PC-3 (cell line): ENCODE measurements at regions not wholly inside any gene's neighbourhood (a gene's known extent, or its start where the extent isn't known, plus 50 kb on each side); places are given as distances from the start of the nearest gene placed in this dataset.

Source experiments
- EZH2 ChIP-seq: fragments of 300-600 bp; sonication (generic); IDR thresholded peaks from one replicate; pipeline ENCODE4 v1.6.1; 2017; ENCODE audit warnings: antibody characterized with exemption, mild to moderate bottlenecking, low read length; ENCODE audit not compliant: unreplicated experiment
- EZH2phosphoT487 ChIP-seq: fragments of 300-600 bp; sonication (generic); IDR thresholded peaks from 2 replicates; pipeline ENCODE4 v1.6.1; 2018; ENCODE audit warnings: mild to moderate bottlenecking, antibody characterized with exemption, low read length, borderline replicate concordance
- TF ChIP-seq, protein P1 (sequence below): fragments of 300-600 bp; sonication (generic); conservative IDR thresholded peaks from 2 replicates; pipeline ENCODE4 v1.5.1; 2017; ENCODE audit warnings: antibody characterized with exemption, low read depth, mild to moderate bottlenecking, low read length

DNA sequence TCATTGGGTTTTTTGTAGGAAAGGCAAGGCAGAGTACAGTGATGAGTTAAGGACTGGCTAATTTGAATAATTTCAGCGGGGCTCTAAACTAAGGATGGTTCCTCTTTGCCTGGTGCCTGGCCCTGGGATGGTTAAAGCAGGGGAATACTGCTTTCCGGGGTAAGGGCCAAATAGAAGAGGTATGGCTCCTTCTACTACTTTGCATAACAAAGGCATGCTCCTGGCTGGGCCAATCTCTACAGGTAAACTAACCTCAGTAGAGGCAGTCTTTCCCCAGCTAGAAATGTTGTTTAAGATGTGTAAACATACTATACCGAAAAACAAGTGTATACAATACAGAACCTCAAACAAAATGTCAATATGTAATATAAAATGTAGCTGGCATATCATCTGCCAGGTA, 1239.0 kb downstream of the SLC16A7 start:
- TF ChIP-seq, protein P1, sequence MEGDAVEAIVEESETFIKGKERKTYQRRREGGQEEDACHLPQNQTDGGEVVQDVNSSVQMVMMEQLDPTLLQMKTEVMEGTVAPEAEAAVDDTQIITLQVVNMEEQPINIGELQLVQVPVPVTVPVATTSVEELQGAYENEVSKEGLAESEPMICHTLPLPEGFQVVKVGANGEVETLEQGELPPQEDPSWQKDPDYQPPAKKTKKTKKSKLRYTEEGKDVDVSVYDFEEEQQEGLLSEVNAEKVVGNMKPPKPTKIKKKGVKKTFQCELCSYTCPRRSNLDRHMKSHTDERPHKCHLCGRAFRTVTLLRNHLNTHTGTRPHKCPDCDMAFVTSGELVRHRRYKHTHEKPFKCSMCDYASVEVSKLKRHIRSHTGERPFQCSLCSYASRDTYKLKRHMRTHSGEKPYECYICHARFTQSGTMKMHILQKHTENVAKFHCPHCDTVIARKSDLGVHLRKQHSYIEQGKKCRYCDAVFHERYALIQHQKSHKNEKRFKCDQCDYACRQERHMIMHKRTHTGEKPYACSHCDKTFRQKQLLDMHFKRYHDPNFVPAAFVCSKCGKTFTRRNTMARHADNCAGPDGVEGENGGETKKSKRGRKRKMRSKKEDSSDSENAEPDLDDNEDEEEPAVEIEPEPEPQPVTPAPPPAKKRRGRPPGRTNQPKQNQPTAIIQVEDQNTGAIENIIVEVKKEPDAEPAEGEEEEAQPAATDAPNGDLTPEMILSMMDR, result no peak
- TF ChIP-seq EZH2 (no peak), EZH2phosphoT487 (no peak)
